PC-9 (cell line): ENCODE measurements at regions not wholly inside any gene's neighbourhood (a gene's known extent, or its start where the extent isn't known, plus 50 kb on each side); places are given as distances from the start of the nearest gene placed in this dataset.

Experiments
- BruUV-seq: library from RNA; stranded (reverse); fragments of 400-500 nt; replicated peaks from 2 replicates; lab custom pipeline; 2021; lab: Mats Ljungman, UMichigan
- CTCF ChIA-PET: fragments of 300-600 bp; sonication (Branson Sonifier 250); formaldehyde crosslinking; loops from one replicate; lab custom pipeline; 2022; ENCODE audit warnings: antibody characterized with exemption; lab: Charles Lee
- POLR2A ChIA-PET: fragments of 300-600 bp; sonication (Branson Sonifier 250); formaldehyde crosslinking; loops from one replicate; lab custom pipeline; 2022; ENCODE audit warnings: antibody characterized with exemption; ENCODE audit not compliant: unreplicated experiment; lab: Charles Lee
- DNase-seq, 2 experiments: peaks; one replicate each; pipeline versions ENCODE4 v3.0.0 to v3.0.0-alpha.2; 2015 to 2022; ENCODE audit warnings: mixed read lengths in 1 of 2
- H2AFZ ChIP-seq: fragments of 200-600 bp; sonication (generic); 2 replicates; pipeline ENCODE4 v1.8.1; 2017; ENCODE audit warnings: antibody characterized with exemption
- H3F3A ChIP-seq: fragments of 200-600 bp; sonication (generic); 2 replicates; pipeline ENCODE4 v1.8.1; 2017; ENCODE audit warnings: antibody characterized with exemption, mild to moderate bottlenecking, low read depth; ENCODE audit not compliant: insufficient read depth
- H3K27ac ChIP-seq: fragments of 200-600 bp; sonication (generic); 2 replicates; pipeline ENCODE4 v1.6.1; 2016; ENCODE audit warnings: mixed run types
- H3K27me3 ChIP-seq: fragments of 200-600 bp; sonication (generic); 2 replicates; pipeline ENCODE4 v1.6.1; 2016; ENCODE audit warnings: low read depth, mixed run types; ENCODE audit not compliant: insufficient read depth
- H3K36me3 ChIP-seq: fragments of 200-600 bp; sonication (generic); 2 replicates; pipeline ENCODE4 v1.6.1; 2016; ENCODE audit warnings: low read depth, mixed run types
- H3K4me1 ChIP-seq: fragments of 200-600 bp; sonication (generic); replicated peaks from 2 replicates; pipeline ENCODE4 v1.6.1; 2016; ENCODE audit warnings: mixed run types; ENCODE audit not compliant: insufficient read depth
- H3K4me2 ChIP-seq: fragments of 200-600 bp; sonication (generic); 2 replicates; pipeline ENCODE4 v1.6.1; 2017; ENCODE audit warnings: mixed run types
- H3K4me3 ChIP-seq: fragments of 200-600 bp; sonication (generic); 2 replicates; pipeline ENCODE4 v1.6.1; 2016; ENCODE audit warnings: mixed run types
- H3K79me2 ChIP-seq: fragments of 200-600 bp; sonication (generic); 2 replicates; pipeline ENCODE4 v1.6.1; 2017; ENCODE audit warnings: low read depth, mixed run types
- H3K9me2 ChIP-seq: fragments of 200-600 bp; sonication (generic); 2 replicates; pipeline ENCODE4 v1.8.1; 2017; ENCODE audit warnings: mild to moderate bottlenecking; ENCODE audit not compliant: insufficient read depth
- H3K9me3 ChIP-seq: fragments of 200-600 bp; sonication (generic); 2 replicates; pipeline ENCODE4 v1.8.1; 2016; ENCODE audit warnings: low read depth; ENCODE audit not compliant: insufficient read depth
- H4K20me1 ChIP-seq: fragments of 200-600 bp; sonication (generic); 2 replicates; pipeline ENCODE4 v1.8.1; 2017; ENCODE audit not compliant: insufficient read depth
- CTCF ChIP-seq: fragments of 200-600 bp; sonication (generic); conservative IDR thresholded peaks from 2 replicates; pipeline ENCODE4 v1.6.1; 2017; ENCODE audit warnings: mixed run types, antibody characterized with exemption, mild to moderate bottlenecking, moderate library complexity
- EZH2 ChIP-seq: fragments of 200-600 bp; sonication (generic); IDR thresholded peaks from 2 replicates; pipeline ENCODE4 v1.8.0; 2017; ENCODE audit warnings: antibody characterized with exemption, low read depth
- intact Hi-C: fragments of 100-400 bp; cut with micrococcal nuclease; formaldehyde crosslinking; loops from one replicate; pipeline ENCODE4 v1.10.0; 2022; ENCODE audit not compliant: unreplicated experiment

- CTCF ChIA-PET, result no interaction called here
- H3K9me3 ChIP-seq, result no peaks in the 10 kb centered on the region; the same call in 1 of the 2 replicates
- no peak overlapping the region for H2AFZ ChIP-seq
- no peaks in the 10 kb centered on the region for H3K79me2 ChIP-seq
- H3K36me3 ChIP-seq, result no peaks in the 10 kb centered on the region
- no peak overlapping the region for H3K27ac ChIP-seq
- BruUV-seq, result no TSS peak
- TF ChIP-seq CTCF (no peak), EZH2 (no peak)
- DNase-seq, result no peak
- H3K4me3 ChIP-seq, result no peak overlapping the region
- peaks cover 51% of the 10 kb centered on the region for H3K27me3 ChIP-seq
- no peaks in the 10 kb centered on the region for H3K4me1 ChIP-seq
- H4K20me1 ChIP-seq, result no peaks in the 10 kb centered on the region
- H3F3A ChIP-seq, result no peaks in the 10 kb centered on the region
- POLR2A ChIA-PET, result no interaction called here
- no peak overlapping the region for H3K4me2 ChIP-seq
- H3K9me2 ChIP-seq, result no peaks in the 10 kb centered on the region
- intact Hi-C loops, result no loop called here
Observed at GRCh38 chr1:181353526-181353925, 129.8 kb upstream of the CACNA1E start.

- H3F3A ChIP-seq, result no peaks in the 10 kb centered on the region
- DNase-seq, result no peak
- intact Hi-C loops, result no loop called here
Observed at GRCh38 chr1:181354865-181355264, 128.5 kb upstream of the CACNA1E start.

GRCh38 chr1:181356505-181357340 lies 126.6 kb upstream of the CACNA1E start:
- Histone ChIP-seq H3K9me2 (no peaks in the 10 kb centered on the region), H3F3A (no peaks in the 10 kb centered on the region), H3K27me3 (peaks cover 66% of the 10 kb centered on the region), H3K9me3 (no peaks in the 10 kb centered on the region; the same call in 1 of the 2 replicates), H2AFZ (no peak overlapping the region), H3K36me3 (no peaks in the 10 kb centered on the region), H3K27ac (no peak overlapping the region), H4K20me1 (no peaks in the 10 kb centered on the region), H3K4me2 (no peak overlapping the region), H3K4me1 (no peaks in the 10 kb centered on the region), H3K4me3 (no peak overlapping the region), H3K79me2 (no peaks in the 10 kb centered on the region)
- no TSS peak for BruUV-seq
- DNase-seq, result no peak
- POLR2A ChIA-PET, result no interaction called here
- intact Hi-C loops, result no loop called here
- CTCF ChIA-PET, result no interaction called here
- TF ChIP-seq EZH2 (no peak), CTCF (no peak)

More at GRCh38 chr1:181354865-181355264, 128.5 kb upstream of the CACNA1E start:
- no peak overlapping the region for H3K27ac ChIP-seq
- CTCF ChIA-PET, result no interaction called here
- no peaks in the 10 kb centered on the region for H3K79me2 ChIP-seq
- H3K4me3 ChIP-seq, result no peak overlapping the region
- TF ChIP-seq EZH2 (no peak), CTCF (no peak)
- no peaks in the 10 kb centered on the region; the same call in 1 of the 2 replicates for H3K9me3 ChIP-seq
- no peaks in the 10 kb centered on the region for H3K4me1 ChIP-seq
- POLR2A ChIA-PET, result no interaction called here
- no peaks in the 10 kb centered on the region for H3K9me2 ChIP-seq
- no peak overlapping the region for H3K4me2 ChIP-seq
- H3K36me3 ChIP-seq, result no peaks in the 10 kb centered on the region
- no peaks in the 10 kb centered on the region for H4K20me1 ChIP-seq
- H3K27me3 ChIP-seq, result peaks cover 61% of the 10 kb centered on the region
- no TSS peak for BruUV-seq
- no peak overlapping the region for H2AFZ ChIP-seq
